DMS53 (cell line): ENCODE measurements at regions not wholly inside any gene's neighbourhood (a gene's known extent, or its start where the extent isn't known, plus 50 kb on each side); places are given as distances from the start of the nearest gene placed in this dataset.
"Not testable (repeated sequence)": the region's sequence is repeated elsewhere in the genome, so short reads cannot be mapped to it uniquely, and the experiment has no call there.

Source experiments
- DNase-seq: peaks from one replicate; lab custom pipeline; 2025; lab: John Stamatoyannopoulos, UW

GRCh38 chr15:75792236-75792635 is 51.0 kb upstream of the UBE2Q2 start:
- DNase-seq: not testable (repeated sequence)

DNA sequence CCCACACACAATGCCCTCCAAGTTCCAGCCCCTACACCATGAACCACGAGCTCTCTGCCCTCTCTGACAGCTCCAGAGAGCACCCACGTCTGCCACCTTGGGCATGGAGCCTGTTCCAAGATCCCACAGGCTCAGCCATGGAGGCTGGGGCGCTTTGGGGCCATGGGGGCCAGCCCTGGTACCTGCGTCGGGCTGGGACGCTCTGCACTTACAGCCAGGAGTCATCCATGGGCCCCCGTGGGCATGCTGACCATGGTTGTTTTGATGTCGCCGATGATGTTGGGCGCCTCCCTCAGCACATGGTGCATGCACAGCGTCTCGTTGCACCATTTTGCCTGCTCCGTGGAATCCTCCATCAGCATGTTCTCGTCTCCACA is 51.9 kb upstream of the UBE2Q2 start:
- no peak for DNase-seq

DNA sequence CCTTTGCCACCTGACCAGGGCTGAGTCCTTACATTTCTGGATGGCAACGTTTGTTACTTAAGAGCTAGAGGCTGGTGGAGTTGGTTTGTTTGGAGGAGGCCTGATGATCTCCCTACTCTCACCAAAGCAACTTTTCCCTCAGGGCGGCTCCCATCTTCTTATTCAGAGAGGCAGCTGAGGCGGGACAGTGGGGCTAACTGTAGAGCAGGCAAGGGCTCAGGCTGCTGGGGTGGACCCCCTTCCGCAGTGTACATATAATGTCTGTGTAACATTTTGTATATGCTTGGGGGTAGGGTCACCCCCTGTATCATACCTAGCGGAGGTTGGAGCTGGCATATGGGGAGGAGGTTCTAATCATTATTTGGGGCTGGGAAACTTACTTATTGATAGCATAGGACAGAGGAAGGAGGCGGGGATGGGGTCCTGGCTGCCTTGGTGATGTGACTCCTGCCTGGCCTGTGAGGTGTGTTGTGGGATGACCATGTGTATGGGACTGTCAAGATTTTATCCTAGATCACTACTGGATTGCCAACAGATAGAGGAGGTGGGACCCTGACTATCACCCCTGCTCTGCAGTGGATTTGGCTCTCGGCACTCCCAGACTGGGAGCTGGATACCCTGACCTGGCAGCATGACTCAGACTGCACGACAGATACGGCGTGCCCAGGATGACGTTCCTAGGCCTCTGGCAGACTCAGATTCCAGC is 52.5 kb upstream of the UBE2Q2 start:
- no peak for DNase-seq

- DNase-seq: no peak
Observed at GRCh38 chr15:75786575-75786947, 56.7 kb upstream of the UBE2Q2 start.

DNA sequence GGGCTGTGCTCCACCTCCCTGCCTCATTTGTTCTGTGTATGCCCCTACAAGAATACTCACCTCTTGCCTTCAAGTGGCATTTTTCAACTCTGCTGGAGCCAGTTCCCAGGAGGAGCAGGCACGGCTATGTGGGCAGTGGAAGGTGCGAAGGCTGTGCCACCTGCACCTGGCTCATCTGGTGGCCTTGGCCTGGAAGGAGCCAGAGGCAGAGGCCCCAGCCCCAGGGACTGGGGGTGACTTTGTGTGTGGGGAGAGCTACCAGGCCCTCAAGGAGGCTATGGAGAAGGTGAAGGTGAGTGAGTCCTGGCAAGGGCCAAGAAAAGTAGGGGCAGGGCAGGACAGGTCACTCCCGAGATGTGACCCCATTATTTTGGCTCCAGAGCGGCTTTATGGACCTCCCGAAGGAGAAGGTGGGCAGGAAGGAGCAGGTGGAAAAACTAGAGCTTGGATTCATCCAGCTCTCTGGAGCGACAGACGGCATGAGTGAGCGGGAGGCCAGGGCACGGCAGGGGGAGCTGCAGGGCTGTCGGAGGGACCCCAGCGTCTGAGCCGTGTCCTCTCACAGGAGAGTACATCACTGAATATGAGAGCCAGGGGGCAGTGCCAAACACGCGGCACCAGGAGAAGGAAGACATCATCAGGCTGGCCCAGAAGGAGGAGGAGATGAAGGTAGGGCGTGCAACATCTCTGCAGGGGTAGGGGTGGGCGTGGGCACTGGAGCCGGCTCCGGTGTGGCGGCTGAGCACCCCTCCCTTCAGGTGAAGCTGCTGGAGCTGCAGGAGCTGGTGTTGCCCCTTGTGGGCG is 57.3 kb upstream of the UBE2Q2 start:
- DNase-seq: no peak

GRCh38 chr15:75784511-75785480 is 58.5 kb upstream of the UBE2Q2 start:
- DNase-seq: not testable (repeated sequence)

DNA sequence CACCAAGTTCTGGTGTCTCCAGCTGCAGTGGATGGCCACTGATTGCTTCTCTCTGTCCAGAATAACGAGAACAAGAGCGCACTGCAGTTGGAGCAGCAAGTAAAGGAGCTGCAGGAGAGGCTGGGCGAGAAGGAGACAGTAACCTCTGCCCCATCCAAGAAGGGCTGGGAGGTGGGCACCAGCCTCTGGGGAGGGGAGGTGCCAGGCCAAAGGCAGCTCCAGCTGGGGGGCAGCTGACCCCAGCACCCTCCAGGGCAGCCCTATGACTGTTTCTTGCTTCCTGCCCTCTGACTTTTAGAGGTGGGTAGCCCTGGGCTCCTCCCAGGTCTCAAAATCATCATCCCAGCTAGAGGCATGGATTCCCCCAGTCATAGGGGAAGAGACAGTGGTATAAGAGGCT is 59.7 kb upstream of the UBE2Q2 start:
- DNase-seq: not testable (repeated sequence)

DNA sequence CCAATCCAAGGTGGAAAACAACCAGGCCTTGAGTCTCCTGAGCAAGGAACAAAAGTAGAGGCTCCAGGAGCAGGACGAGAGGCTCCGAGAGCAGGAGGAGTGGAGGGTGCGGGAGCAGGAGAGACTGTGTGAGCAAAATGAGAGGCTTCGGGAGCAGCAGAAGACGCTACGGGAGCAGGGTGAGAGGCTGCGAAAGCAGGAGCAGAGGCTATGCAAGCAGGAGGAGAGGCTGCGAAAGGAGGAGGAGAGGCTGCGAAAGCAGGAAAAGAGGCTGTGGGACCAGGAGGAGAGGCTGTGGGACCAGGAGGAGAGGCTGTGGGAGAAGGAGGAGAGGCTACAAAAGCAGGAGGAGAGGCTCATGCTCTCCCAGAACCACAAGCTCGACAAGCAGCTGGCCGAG is 60.3 kb upstream of the UBE2Q2 start:
- DNase-seq: no peak

DNA sequence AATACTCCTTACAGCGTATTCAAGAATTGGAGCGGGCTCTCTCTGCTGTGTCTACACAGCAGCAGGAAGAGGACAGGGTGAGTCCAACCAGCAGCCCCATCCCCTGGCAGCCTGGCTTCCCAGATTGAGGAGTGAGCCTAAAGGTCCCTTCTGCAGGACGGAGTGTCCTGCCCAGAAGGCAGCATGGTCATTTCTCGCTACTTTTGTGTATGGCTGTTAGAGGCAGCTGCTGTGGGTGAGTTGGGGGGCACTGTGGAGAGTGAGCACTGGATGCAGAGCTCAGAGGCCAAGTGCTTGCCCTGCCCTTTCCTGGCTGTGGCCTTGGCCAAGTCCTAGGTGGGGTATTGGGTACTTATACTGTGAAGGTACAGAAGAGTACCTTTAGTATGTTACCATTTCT is 62.3 kb upstream of the UBE2Q2 start:
- not testable (repeated sequence) for DNase-seq

- no peak for DNase-seq
Observed at GRCh38 chr15:75779504-75779903, 63.7 kb upstream of the UBE2Q2 start.

GRCh38 chr15:75776871-75777610 is 64.4 kb upstream of the CSPG4 start:
- peak; percentile 56 for DNase-seq

DNA sequence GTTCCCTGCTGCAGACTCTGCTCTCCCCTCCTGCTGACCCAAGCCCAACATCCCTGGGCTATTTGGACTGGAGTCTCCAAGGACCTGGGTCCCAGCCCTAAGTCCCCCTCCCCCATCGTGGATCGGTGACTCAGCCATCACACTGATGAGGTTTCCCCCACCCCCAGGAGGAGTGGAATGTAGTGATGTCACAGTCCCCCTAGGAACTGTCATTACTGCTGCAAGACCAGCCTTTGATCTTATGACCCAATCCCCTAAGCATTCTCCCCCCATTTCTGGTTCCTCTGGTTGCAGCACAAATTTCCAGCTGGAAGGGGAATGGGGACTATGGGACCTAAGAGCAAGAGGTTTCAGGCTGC is 63.4 kb upstream of the CSPG4 start:
- DNase-seq: peak; percentile 23

- peak; percentile 6 for DNase-seq
Observed at GRCh38 chr15:75775296-75776064, 62.8 kb upstream of the CSPG4 start.

DNA sequence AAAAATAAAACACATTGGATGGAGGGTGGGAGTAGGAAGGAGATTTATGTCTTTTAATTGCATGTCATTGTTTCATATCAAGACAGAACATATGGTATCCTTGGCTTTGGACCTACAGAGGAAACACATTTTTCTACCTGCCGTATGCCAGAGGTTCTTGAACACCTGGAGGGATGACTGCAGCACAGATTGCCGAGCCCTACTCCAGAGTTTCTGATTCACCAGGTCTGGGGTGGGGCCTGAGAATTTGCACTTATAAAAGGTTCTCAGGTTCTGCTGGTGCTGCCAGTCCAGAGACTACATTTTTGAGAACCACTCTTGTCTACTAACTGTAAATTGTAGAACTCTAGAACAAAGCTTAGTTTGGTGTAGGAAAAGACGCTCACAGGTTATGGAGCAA is 61.3 kb upstream of the CSPG4 start:
- not testable (repeated sequence) for DNase-seq

DNA sequence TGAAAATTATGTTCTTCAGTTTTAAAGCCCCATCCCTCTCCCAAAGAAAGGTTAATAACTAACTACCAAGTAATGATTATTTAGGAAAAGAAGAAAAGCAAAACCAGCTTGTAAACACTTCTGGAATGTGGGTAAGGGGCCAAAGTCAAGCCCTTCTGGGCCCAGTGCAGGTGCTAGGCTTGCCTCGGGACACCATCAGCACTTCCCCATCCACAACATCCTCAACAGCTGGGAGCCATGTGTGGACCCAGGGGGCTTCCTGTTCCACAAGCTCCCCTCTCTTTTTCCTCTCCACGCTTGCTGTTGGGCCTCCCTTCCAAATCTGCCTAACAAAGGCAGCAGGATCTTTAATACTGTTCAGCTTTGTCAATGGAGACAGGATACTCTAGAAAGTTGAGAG is 58.4 kb upstream of the CSPG4 start:
- not testable (repeated sequence) for DNase-seq

GRCh38 chr15:75770131-75770530 is 57.5 kb upstream of the CSPG4 start:
- DNase-seq: no peak

DNA sequence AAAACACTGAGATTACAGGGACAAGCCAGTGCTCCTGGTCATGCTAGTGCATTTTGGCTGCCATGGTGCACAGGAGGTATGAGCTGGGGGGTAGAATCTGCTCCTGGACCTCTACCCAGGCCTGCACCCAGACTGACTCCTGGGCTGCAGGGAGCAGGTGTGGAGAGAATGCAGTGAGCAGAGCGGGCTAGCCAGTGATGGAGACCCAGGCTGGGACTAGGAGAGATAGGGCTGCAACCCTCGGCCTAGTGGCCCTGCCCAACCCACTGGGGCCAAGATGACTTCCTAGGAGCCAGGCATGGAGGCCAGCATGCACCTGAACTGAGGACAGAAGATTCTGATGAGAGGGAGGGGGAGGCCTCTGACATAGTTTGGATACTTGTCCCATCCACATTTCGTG is 55.9 kb upstream of the CSPG4 start:
- DNase-seq: not testable (repeated sequence)

DNA sequence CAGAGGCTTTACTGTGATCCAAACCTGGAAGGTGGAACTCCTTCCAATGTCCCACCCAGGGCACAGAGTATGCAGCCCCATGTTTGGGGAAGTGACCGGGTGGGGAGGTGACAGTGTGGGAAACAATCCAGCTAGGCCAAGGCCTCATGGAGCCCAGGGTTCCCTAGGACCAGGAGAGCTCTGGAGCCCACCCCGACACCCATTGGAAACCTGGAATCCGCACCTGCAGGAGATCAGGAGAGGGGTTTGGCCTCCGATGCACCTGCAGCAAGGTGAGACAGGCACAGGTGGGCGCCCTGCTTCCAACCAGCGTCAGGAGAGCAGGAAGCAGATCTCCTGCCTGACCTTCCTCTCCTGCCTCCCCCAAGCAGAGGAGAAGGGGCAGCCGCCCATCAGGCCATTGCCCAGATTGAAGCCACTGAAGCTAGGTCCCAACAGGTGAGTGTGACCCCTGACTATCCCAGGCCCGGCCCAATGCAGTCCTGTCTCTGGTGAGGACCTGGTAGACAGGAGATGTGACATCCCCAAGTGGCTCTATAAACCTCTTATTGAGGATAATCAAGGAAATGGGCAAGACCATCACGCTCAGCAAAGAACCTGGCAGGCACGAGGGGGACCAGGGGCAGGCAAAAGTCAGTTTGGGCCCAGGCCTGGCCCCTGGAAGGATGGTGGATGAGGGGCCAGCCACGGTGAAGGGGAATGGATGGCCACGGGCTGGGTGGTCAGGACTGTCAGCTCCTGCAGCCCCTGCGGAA is 53.1 kb upstream of the CSPG4 start:
- not testable (repeated sequence) for DNase-seq

DNA sequence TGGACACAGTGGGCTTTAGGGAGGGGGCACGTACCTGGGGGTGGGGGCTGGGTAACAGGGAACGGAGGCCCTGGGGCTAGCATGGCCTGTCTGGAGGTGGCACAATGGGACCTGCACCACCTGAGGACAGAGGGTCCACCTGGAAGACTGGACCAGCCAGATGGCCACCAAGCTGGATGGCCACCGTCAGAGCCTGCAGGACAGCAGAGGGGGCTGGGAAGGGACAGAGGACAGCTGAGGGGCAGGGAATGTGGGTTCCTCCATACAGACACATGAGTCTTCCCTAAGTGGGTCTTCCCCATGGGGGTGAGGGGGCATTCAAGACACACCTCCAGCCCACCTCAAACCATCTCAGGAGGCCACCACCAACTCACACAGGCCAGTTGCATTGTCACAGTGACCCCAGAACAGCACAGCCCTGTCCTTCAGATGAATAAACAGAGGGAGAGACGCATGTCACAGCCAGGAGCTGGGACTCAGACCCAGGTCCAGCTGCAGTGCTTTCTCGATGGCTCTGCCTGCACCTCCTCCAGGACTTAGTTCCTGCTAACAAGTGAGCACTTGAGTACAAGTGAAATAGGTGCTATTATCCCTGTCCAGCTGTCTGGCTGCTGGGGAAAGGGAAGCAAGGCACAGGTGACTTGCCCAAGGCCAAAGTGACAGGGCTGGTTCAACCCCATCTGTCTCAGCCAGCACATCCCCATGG is 52.4 kb upstream of the CSPG4 start:
- peak; percentile 18 for DNase-seq
